ENCODE measurements at regions not wholly inside any gene's neighbourhood (a gene's known extent, or its start where the extent isn't known, plus 50 kb on each side); places are given as distances from the start of the nearest gene placed in this dataset.

- no peak for TF ChIP-seq CTCF (IDR thresholded peaks at IDR 0.05; ENCODE audit: poor library complexity)
- no peak for TF ChIP-seq EZH2 (IDR thresholded peaks at IDR 0.05; ENCODE audit: borderline replicate concordance)
Observed at GRCh38 chr3:94221829-94222228, 159.0 kb downstream of the NSUN3 start.
